ENCODE measurements at regions not wholly inside any gene's neighbourhood (a gene's known extent, or its start where the extent isn't known, plus 50 kb on each side); places are given as distances from the start of the nearest gene placed in this dataset.

DNA sequence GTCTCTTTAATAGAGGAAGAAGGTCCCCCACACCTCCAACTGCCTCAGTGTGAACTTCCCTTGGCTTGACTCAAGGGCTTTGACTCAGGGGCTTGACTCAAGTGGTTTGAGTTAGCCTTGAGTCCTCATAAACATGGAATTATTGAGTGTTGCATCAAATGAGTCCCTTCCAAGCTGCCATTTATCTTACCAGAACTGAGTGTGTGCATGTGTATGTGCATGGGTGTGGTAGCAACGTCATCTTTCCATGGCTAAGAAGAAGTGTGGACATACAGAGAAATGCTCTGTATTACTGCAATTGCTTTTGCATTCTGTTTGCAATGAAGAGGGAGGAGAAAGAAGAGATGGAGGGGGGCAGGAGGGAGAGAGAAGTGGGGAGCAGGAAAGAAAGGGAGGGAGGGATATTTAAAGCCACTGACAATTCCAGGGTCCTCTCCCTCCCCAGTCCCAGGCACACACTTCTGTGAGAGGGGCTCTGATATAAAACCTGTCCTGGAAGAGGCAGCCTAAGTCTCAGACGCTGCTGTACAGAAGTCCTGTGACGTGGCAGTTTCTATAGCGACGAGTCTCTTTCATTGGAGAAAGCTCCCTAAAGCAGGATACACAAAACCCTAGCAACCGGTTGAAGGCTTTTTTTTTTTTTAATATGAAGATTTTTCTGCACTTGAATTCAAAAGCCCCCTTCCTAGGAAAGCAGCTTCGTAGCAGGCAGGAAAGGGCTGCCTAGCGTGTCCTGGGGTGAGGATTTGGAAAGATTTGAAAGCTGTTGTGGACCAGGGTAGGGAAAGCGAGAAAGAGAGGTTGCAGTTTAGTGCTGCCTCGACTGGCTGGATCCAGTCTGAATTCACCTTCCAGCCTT lies 93.3 kb upstream of the MAP1B start:
- H3K27me3 ChIP-seq (ENCODE audit: insufficient read depth, low read length), result no peaks in the 10 kb centered on the region
- no peaks in the 10 kb centered on the region; the same call in 1 of the 2 replicates for H3K4me1 ChIP-seq (ENCODE audit: insufficient read depth, low read length)
- H3K4me3 ChIP-seq (ENCODE audit: low read length), result no peak overlapping the region
- H3K9me3 ChIP-seq (ENCODE audit: insufficient read depth, low read depth, low read length), result no peaks in the 10 kb centered on the region
- no peaks in the 10 kb centered on the region for H3K36me3 ChIP-seq (ENCODE audit: insufficient read depth, low read depth, low read length)
- no peak overlapping the region for H3K27ac ChIP-seq (ENCODE audit: low read length)
- H3K9ac ChIP-seq (ENCODE audit: low read depth, low read length), result no peak overlapping the region

DNA sequence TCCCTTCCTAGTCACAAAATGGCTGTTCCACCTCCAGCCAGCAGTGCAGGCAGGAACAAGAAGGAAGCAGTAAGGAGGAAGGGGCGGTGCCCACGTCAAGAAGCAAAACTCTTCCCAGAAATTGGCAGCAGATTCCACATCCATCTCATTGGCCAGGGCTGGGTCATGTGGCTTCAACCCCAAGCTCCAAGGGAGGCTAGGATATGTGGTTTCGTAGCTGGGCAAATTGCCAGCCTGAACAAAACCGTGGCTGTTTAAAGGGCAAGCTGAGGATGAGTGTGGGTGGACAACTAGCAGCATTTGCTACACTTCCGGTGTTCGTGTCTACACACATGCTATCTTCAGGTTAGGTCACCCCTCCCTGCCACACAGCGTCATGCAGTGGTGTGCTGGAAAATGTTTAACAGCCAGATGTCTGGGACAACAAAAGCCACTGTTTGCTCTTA lies 92.1 kb upstream of the MAP1B start:
- Histone ChIP-seq H3K27ac (ENCODE audit: low read length) (no peak overlapping the region), H3K27me3 (ENCODE audit: insufficient read depth, low read length) (no peaks in the 10 kb centered on the region), H3K36me3 (ENCODE audit: insufficient read depth, low read depth, low read length) (no peaks in the 10 kb centered on the region), H3K4me3 (ENCODE audit: low read length) (no peak overlapping the region), H3K9ac (ENCODE audit: low read depth, low read length) (no peak overlapping the region), H3K9me3 (ENCODE audit: insufficient read depth, low read depth, low read length) (no peaks in the 10 kb centered on the region), H3K4me1 (ENCODE audit: insufficient read depth, low read length) (no peaks in the 10 kb centered on the region; the same call in 1 of the 2 replicates)

DNA sequence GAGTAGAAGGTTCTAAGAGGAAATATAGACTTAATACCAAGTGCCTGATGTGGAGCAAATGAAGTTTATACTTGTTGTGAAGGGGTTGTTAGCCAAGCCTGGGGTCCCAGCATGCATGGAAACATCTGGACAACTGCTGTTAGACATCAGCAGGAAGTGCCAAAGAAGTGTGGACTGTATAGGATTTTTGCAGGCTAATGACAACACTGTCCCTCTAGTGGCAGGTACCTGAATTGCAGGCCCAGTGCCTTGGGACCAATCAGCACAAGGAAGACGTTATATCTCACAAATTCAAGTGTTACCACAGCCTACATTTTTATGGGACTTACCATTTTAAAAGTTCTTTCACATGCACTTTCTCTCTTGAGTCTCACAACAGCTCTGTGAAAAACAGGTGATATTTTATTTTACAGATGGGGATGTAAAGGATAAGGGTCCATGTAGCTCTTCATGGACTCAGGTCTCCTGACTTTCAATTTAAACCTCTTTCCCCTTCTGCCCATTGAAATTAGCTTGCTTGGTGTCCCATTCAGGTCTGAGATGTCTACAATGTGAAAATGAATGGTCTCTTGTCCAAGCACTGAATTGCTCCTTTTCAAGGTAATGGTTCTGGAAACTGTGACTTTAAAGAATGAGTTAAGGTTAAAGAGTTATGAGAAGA lies 89.0 kb upstream of the MAP1B start:
- no peaks in the 10 kb centered on the region; the same call in 1 of the 2 replicates for H3K4me1 ChIP-seq (ENCODE audit: insufficient read depth, low read length)
- H3K9ac ChIP-seq (ENCODE audit: low read depth, low read length), result no peak overlapping the region
- H3K36me3 ChIP-seq (ENCODE audit: insufficient read depth, low read depth, low read length), result no peaks in the 10 kb centered on the region
- no peak overlapping the region for H3K4me3 ChIP-seq (ENCODE audit: low read length)
- no peak overlapping the region for H3K27ac ChIP-seq (ENCODE audit: low read length)
- no peaks in the 10 kb centered on the region for H3K9me3 ChIP-seq (ENCODE audit: insufficient read depth, low read depth, low read length)
- no peaks in the 10 kb centered on the region for H3K27me3 ChIP-seq (ENCODE audit: insufficient read depth, low read length)

DNA sequence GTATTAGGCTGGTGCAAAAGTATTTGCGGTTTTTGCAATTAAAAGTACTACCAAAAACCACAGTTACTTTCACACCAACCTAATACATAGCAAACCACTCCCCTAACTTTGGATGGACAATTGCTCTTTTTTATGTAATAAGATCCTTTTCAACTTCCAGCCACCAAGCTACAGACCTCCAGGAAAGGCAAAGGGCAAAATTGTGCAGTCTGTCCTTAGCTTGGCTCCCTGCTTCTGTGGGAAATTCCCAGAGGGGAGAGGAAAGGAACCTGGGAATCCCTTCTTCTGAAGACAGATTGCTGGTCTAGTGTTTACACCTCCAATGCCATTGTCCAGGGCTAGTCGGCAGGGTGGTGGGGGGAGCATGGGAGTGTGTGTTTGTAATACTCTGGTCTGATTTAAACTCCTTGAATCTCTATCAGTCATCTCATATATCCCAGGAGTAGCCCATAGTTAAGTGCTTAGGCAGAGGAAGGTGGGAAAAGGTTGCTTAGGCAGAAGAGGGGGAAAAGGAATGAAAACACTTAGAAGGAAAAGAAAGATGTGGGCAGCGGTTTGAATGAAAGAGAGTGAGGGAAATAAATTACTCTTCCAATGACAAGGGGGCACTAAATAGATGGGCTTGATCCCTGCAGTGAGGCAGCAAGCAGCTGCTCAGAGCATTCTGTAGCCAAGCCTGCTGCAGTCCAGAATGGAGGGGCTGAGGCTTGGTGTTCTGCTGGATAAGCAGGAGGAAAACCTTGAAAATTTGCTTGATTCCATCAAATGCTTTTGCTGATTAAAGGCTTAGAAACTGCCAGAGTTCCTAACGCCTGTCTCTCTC lies 86.9 kb upstream of the MAP1B start:
- no peaks in the 10 kb centered on the region for H3K4me1 ChIP-seq (ENCODE audit: insufficient read depth, low read length)
- H3K36me3 ChIP-seq (ENCODE audit: insufficient read depth, low read depth, low read length), result no peaks in the 10 kb centered on the region
- H3K9ac ChIP-seq (ENCODE audit: low read depth, low read length), result no peak overlapping the region
- no peaks in the 10 kb centered on the region for H3K9me3 ChIP-seq (ENCODE audit: insufficient read depth, low read depth, low read length)
- no peak overlapping the region for H3K4me3 ChIP-seq (ENCODE audit: low read length)
- H3K27me3 ChIP-seq (ENCODE audit: insufficient read depth, low read length), result no peaks in the 10 kb centered on the region
- no peak overlapping the region for H3K27ac ChIP-seq (ENCODE audit: low read length)

DNA sequence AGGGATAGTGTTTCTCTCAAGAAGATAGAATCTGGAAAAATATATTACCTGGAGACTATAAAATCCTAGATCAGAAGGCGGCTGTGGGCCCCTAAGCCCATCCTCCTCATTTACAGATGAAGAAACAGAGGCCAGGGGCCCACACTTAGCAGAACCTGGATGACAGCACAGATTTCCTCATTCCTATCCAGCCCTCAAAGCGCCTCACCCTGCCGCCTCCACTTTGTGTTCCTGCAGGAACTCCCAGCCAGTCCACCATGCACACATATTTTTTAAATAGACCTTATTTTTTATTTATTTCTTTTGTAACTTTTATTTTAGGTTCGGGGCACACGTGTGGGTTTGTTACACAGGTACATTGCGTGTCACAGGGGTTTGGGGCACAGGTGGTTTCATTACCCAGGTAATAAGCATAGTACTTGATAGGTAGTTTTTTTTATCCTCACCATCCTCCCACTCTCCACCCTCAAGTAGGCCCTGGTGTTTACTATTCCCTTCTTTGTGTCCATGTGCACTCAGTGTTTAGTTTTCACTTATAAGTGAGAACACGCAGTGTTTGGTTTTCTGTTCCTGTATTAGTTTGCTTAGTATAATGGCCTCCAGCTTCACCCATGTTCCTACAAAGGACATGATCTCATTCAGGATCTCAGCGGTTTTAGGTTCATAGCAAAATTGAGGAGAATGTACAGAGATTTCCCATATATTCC lies 85.5 kb upstream of the MAP1B start:
- H3K36me3 ChIP-seq (ENCODE audit: insufficient read depth, low read depth, low read length), result no peaks in the 10 kb centered on the region
- H3K9ac ChIP-seq (ENCODE audit: low read depth, low read length), result no peak overlapping the region
- H3K9me3 ChIP-seq (ENCODE audit: insufficient read depth, low read depth, low read length), result no peaks in the 10 kb centered on the region
- H3K27ac ChIP-seq (ENCODE audit: low read length), result no peak overlapping the region
- H3K27me3 ChIP-seq (ENCODE audit: insufficient read depth, low read length), result no peaks in the 10 kb centered on the region
- H3K4me1 ChIP-seq (ENCODE audit: insufficient read depth, low read length), result no peaks in the 10 kb centered on the region
- no peak overlapping the region for H3K4me3 ChIP-seq (ENCODE audit: low read length)

DNA sequence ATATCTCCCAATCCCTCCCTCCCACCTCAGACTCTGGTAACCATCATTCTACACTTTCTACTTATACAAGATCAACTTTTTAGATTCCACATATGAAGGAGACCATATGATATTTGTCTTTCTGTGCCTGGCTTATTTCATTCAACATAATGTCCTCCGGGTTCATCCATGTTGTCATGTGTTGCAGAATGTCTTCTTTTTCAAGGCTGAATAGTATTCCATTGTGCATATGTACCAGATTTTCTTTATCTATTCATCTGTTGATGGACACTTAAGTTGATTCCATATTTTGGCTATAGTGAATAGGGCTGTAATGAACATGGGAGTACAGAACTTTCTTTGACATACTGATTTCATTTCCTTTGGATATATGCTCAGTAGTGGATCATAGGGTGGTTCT lies 78.9 kb upstream of the MAP1B start:
- Histone ChIP-seq H3K4me3 (ENCODE audit: low read length) (no peak overlapping the region), H3K9ac (ENCODE audit: low read depth, low read length) (no peak overlapping the region), H3K4me1 (ENCODE audit: insufficient read depth, low read length) (peaks cover 9% of the 10 kb centered on the region; the same call in 1 of the 2 replicates), H3K9me3 (ENCODE audit: insufficient read depth, low read depth, low read length) (no peaks in the 10 kb centered on the region), H3K36me3 (ENCODE audit: insufficient read depth, low read depth, low read length) (no peaks in the 10 kb centered on the region), H3K27ac (ENCODE audit: low read length) (no peak overlapping the region), H3K27me3 (ENCODE audit: insufficient read depth, low read length) (no peaks in the 10 kb centered on the region)

DNA sequence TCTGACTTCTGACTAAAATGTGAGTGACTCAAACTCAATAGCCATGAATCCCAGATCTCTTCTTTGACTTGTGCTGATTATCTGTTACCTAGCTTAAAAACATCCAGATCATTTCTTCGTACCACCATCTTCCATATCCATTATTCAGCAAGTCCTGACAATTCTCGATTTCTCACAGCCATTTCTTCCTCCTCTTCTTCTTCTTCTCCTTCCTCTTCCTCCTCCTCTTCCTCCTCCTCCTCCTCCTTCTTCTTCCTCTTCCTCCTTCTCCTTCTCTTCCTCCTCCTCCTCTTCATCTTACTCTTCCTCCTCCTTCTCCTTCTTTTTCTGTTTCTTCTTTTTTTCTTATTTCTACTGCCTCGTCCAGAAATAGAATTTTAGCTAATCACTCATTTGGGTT lies 77.0 kb upstream of the MAP1B start:
- peaks cover 18% of the 10 kb centered on the region; the same call in 1 of the 2 replicates for H3K4me1 ChIP-seq (ENCODE audit: insufficient read depth, low read length)
- no peak overlapping the region for H3K27ac ChIP-seq (ENCODE audit: low read length)
- H3K9ac ChIP-seq (ENCODE audit: low read depth, low read length), result no peak overlapping the region
- H3K27me3 ChIP-seq (ENCODE audit: insufficient read depth, low read length), result no peaks in the 10 kb centered on the region
- H3K4me3 ChIP-seq (ENCODE audit: low read length), result no peak overlapping the region
- no peaks in the 10 kb centered on the region for H3K9me3 ChIP-seq (ENCODE audit: insufficient read depth, low read depth, low read length)
- no peaks in the 10 kb centered on the region for H3K36me3 ChIP-seq (ENCODE audit: insufficient read depth, low read depth, low read length)

DNA sequence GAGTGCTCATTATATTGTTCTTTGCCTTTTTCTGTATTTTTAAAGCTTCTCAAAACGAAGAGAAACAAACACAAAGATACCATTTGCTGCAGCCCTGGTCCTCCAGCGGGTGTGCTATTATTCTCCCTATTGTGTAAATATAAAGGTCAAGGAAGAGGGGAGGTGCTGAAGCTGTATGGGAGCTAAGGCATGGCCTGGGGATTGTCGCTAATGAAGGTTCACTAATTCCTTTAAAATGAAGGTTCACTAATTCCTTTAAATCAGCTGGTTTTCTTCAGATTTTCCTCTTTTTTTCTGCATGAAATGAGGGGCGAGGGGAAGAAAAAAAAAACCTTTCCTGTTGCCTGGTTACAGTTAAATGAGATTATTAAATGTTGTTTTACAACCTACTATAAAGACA lies 74.5 kb upstream of the MAP1B start:
- H3K4me1 ChIP-seq (ENCODE audit: insufficient read depth, low read length), result peaks cover 38% of the 10 kb centered on the region
- H3K9me3 ChIP-seq (ENCODE audit: insufficient read depth, low read depth, low read length), result no peaks in the 10 kb centered on the region
- no peaks in the 10 kb centered on the region for H3K36me3 ChIP-seq (ENCODE audit: insufficient read depth, low read depth, low read length)
- H3K4me3 ChIP-seq (ENCODE audit: low read length), result 0 out of 2 replicates have a peak overlapping the region, but pooled peaks have one; percentile 0
- H3K27me3 ChIP-seq (ENCODE audit: insufficient read depth, low read length), result no peaks in the 10 kb centered on the region
- H3K9ac ChIP-seq (ENCODE audit: low read depth, low read length), result no peak overlapping the region
- H3K27ac ChIP-seq (ENCODE audit: low read length), result no peak overlapping the region

DNA sequence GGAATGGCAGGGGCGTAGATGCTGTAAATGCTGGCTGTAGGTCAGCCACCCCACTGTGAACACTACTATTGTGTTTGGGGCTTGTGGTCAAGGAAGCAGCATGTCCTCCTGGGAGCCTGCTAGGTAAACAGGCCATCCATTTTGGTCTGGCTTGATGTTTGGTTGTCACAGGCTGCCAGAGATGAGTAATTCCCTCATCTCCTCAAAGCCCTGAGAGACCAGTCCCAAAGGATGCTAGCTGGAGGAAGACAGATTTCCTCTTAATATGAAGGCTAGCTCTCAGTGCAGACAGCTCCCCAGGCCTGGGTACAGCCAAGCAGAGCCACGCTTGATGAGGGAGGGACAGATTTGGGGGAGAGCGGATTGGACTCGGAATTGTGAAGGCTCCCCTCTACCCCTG lies 72.5 kb upstream of the MAP1B start:
- Histone ChIP-seq H3K9ac (ENCODE audit: low read depth, low read length) (no peak overlapping the region), H3K27me3 (ENCODE audit: insufficient read depth, low read length) (no peaks in the 10 kb centered on the region), H3K27ac (ENCODE audit: low read length) (no peak overlapping the region), H3K36me3 (ENCODE audit: insufficient read depth, low read depth, low read length) (no peaks in the 10 kb centered on the region), H3K4me3 (ENCODE audit: low read length) (no peak overlapping the region), H3K9me3 (ENCODE audit: insufficient read depth, low read depth, low read length) (no peaks in the 10 kb centered on the region), H3K4me1 (ENCODE audit: insufficient read depth, low read length) (peaks cover 38% of the 10 kb centered on the region)

DNA sequence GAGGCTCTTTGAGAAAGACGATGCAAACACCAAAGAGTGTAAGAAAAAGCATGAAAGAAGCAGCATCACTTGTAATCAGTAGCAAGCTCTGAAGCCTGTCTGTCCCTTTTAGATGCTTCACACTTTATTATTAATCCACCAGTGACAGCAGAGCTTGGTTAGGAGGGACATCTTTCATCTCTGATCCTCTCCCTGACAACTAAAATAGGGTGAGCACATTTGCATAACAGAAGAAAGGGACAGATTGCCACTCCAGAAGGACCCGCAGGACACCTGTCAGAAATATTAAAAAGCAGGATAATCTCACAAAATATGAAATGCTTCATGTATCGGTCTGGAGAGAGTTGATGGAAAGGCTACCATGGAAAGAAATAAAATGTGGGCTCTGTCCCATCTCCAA lies 71.4 kb upstream of the MAP1B start:
- no peak overlapping the region for H3K9ac ChIP-seq (ENCODE audit: low read depth, low read length)
- no peak overlapping the region for H3K4me3 ChIP-seq (ENCODE audit: low read length)
- H3K4me1 ChIP-seq (ENCODE audit: insufficient read depth, low read length), result peaks cover 43% of the 10 kb centered on the region

DNA sequence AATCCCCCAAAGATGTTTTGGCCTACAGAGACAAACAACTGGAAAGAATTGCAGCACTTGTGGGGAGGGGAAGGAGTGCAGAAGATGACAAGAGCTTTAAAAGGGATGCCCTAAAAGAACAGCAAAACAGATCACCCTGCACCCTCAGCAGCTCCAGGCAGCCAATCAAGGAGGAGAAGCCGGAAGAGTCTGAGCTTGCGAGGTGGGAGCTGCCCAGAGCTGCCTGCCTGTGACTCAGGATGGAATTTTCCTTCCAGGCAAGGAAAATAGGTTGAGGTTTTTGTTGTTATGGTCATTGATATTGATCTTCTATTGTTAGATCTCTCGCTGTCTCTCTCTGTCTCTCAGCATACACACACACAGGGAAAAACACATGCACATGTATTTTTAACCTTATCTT lies 70.3 kb upstream of the MAP1B start:
- Histone ChIP-seq H3K9ac (ENCODE audit: low read depth, low read length) (no peak overlapping the region), H3K9me3 (ENCODE audit: insufficient read depth, low read depth, low read length) (no peaks in the 10 kb centered on the region), H3K4me3 (ENCODE audit: low read length) (no peak overlapping the region), H3K27me3 (ENCODE audit: insufficient read depth, low read length) (no peaks in the 10 kb centered on the region), H3K4me1 (ENCODE audit: insufficient read depth, low read length) (peaks cover 43% of the 10 kb centered on the region), H3K27ac (ENCODE audit: low read length) (no peak overlapping the region), H3K36me3 (ENCODE audit: insufficient read depth, low read depth, low read length) (no peaks in the 10 kb centered on the region)

More for the DNA sequence above, 71.4 kb upstream of the MAP1B start:
- no peaks in the 10 kb centered on the region for H3K27me3 ChIP-seq (ENCODE audit: insufficient read depth, low read length)
- no peak overlapping the region for H3K27ac ChIP-seq (ENCODE audit: low read length)
- no peaks in the 10 kb centered on the region for H3K9me3 ChIP-seq (ENCODE audit: insufficient read depth, low read depth, low read length)
- no peaks in the 10 kb centered on the region for H3K36me3 ChIP-seq (ENCODE audit: insufficient read depth, low read depth, low read length)

All from iPS-20b (cell line).